ENCODE measurements at regions not wholly inside any gene's neighbourhood (a gene's known extent, or its start where the extent isn't known, plus 50 kb on each side); places are given as distances from the start of the nearest gene placed in this dataset.

DNA sequence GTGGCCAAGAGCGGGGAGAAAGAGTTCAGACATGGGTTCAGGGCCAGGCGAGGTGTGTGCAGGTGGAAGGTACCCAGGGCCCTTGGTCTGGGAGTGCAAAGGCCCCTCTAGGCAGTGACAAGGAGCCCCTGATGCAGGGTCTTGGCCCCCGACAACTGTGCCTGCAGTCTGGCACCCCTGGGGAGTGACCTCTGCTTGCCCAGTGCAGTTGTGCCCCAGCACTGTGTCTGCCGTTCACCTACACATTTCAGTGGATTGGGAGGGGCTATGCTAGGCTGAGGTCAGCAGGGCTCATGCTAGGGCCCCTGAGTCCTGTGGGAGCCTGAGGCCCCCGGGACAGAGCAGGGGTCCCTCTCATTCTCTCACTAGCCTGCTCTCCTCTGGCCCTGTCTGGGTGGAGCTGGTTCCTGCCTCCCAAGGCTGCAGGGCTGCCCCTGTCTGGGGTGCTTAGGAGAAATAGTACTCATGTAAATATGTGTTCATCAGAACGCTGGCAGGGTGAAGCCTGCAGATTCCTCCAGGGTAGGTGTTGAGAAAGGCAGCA is 550.4 kb downstream of the TCERG1L start:
- TF ChIP-seq, protein P1, sequence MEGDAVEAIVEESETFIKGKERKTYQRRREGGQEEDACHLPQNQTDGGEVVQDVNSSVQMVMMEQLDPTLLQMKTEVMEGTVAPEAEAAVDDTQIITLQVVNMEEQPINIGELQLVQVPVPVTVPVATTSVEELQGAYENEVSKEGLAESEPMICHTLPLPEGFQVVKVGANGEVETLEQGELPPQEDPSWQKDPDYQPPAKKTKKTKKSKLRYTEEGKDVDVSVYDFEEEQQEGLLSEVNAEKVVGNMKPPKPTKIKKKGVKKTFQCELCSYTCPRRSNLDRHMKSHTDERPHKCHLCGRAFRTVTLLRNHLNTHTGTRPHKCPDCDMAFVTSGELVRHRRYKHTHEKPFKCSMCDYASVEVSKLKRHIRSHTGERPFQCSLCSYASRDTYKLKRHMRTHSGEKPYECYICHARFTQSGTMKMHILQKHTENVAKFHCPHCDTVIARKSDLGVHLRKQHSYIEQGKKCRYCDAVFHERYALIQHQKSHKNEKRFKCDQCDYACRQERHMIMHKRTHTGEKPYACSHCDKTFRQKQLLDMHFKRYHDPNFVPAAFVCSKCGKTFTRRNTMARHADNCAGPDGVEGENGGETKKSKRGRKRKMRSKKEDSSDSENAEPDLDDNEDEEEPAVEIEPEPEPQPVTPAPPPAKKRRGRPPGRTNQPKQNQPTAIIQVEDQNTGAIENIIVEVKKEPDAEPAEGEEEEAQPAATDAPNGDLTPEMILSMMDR (conservative IDR thresholded peaks at IDR 0.05 in 1 of 2, IDR thresholded peaks at IDR 0.05 in 1 of 2; ENCODE audit: extremely low read depth in 1 of 2, insufficient read depth in 1 of 2, low read depth in 1 of 2, low read length in 2 of 2) = no peak
- TF ChIP-seq EZH2 (IDR thresholded peaks at IDR 0.05; ENCODE audit: borderline replicate concordance, low read length) = no peak
